ENCODE measurements at regions not wholly inside any gene's neighbourhood (a gene's known extent, or its start where the extent isn't known, plus 50 kb on each side); places are given as distances from the start of the nearest gene placed in this dataset.
"Not testable (repeated sequence)": the region's sequence is repeated elsewhere in the genome, so short reads cannot be mapped to it uniquely, and the experiment has no call there.

- H3K27ac ChIP-seq = no peak overlapping the region
- no peak for DNase-seq (ENCODE audit: low read depth, low spot score)
These were observed 699.8 kb upstream of the GBE1 start for GRCh38 chr3:82461049-82461889.

GRCh38 chr3:82448320-82448719 lies 686.9 kb upstream of the GBE1 start:
- H3K27ac ChIP-seq = no peak overlapping the region
- DNase-seq (ENCODE audit: low read depth, low spot score) = no peak

DNA sequence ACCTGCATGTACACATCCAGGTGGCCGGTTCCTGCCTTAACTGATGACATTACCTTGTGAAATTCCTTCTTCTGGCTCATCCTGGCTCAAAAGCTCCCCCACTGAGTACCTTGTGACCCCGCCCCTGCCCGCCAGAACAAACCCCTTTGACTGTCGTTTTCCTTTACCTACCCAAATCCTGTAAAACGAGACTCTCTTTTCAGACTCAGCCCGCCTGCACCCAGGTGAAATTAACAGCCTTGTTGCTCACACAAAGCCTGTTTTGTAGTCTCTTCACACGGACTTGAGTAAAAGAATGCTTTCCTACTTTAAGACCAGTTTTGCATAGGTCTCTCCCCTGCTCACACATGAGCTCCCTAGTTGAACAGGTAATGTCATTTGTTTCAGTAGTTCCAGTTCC lies 667.4 kb upstream of the GBE1 start:
- H3K27ac ChIP-seq; DNase-seq (ENCODE audit: low read depth, low spot score): not testable (repeated sequence)

- DNase-seq (ENCODE audit: low read depth, low spot score) = no peak
- no peak overlapping the region for H3K27ac ChIP-seq
These were observed 662.5 kb upstream of the GBE1 start for GRCh38 chr3:82424031-82424339.

DNA sequence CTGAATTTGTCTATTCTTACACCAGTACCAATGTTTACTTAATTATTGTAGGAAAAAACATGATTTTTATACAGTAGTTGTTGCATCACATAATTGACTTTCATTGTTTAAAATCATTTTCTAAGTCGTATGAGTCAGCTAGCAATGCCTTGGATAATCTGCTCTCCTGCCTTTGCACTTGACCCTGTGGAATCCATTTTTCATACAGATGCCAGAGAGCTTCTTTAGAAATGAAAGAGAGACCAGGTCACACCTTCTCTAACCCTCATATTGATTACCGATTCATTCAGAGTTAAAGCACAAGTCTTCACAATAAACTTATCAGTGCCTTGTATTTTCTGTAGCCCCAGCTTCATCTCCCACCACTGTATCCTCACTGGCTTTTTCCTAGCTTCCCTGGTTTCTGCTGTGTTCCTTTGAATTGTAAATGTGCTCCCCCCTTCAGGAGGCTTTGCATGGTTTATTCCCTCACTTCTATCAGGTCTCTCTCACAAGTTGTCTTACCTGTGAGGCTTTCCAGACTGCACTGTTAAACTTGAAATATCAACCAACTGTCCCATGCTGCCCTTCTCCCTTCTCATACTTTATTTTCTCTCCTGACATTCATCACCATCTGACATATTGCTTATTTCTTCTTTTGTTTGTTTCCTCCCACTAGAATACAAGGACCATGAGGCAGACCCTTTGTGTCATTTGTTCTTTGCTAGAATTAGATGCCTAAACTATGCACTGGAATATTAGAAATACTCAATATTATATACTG lies 662.0 kb upstream of the GBE1 start:
- no peak overlapping the region for H3K27ac ChIP-seq
- DNase-seq (ENCODE audit: low read depth, low spot score) = no peak

- DNase-seq (ENCODE audit: low read depth, low spot score) = no peak
These were observed 655.4 kb upstream of the GBE1 start for GRCh38 chr3:82416830-82417229.

GRCh38 chr3:82416349-82416748 lies 654.9 kb upstream of the GBE1 start:
- no peak overlapping the region for H3K27ac ChIP-seq
- no peak for DNase-seq (ENCODE audit: low read depth, low spot score)

More at GRCh38 chr3:82416830-82417229, 655.4 kb upstream of the GBE1 start:
- H3K27ac ChIP-seq = no peak overlapping the region

GRCh38 chr3:82413171-82413570 lies 651.7 kb upstream of the GBE1 start:
- H3K27ac ChIP-seq = no peak overlapping the region
- no peak for DNase-seq (ENCODE audit: low read depth, low spot score)

GRCh38 chr3:82410366-82410765 lies 648.9 kb upstream of the GBE1 start:
- no peak for DNase-seq (ENCODE audit: low read depth, low spot score)
- no peak overlapping the region for H3K27ac ChIP-seq

DNA sequence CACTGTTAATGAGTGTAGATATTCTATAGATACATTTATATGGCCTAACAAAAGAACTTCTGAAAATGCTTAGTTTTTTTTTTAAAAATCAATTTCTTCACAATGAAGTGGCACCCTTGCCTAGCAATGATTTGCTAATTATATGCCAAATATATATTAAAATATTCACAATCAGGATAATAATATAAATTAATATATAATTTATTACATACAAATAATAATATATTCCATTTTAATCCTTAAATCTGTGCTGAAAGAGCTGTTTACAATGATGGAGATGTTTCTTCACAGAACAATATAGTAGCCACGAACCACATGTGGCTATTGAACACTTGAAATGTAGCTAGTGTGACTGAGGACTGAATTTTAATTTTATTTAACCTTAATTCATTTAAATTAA lies 648.4 kb upstream of the GBE1 start:
- DNase-seq (ENCODE audit: low read depth, low spot score) = no peak

GRCh38 chr3:82392203-82392775 lies 630.8 kb upstream of the GBE1 start:
- DNase-seq (ENCODE audit: low read depth, low spot score) = no peak
- no peak overlapping the region for H3K27ac ChIP-seq

More for the DNA sequence above, 648.4 kb upstream of the GBE1 start:
- no peak overlapping the region for H3K27ac ChIP-seq

- no peak for DNase-seq (ENCODE audit: low read depth, low spot score)
- H3K27ac ChIP-seq = no peak overlapping the region
These were observed 629.4 kb upstream of the GBE1 start for GRCh38 chr3:82390868-82391267.

- H3K27ac ChIP-seq = no peak overlapping the region
- no peak for DNase-seq (ENCODE audit: low read depth, low spot score)
These were observed 625.2 kb upstream of the GBE1 start for GRCh38 chr3:82386647-82387046.

DNA sequence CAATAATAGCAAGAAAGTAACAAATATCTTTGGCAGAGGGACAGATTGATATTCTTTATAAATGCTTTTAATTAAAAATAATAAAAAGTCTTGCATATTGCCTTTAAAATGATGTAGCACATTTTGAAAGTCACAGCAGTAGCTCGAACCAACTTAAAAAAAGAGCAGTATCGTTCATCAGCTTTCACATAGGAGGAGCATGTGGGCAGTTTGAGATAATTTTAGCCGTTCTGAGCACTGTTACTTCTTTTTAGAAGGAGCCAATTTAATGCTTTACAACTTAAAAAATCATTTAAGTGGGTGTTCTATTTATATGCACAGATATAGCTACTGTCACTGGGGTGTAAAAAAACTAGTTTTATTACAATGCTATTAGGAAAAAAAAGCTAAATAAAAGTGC lies 622.7 kb upstream of the GBE1 start:
- no peak overlapping the region for H3K27ac ChIP-seq
- no peak for DNase-seq (ENCODE audit: low read depth, low spot score)

GRCh38 chr3:82382831-82383230 lies 621.4 kb upstream of the GBE1 start:
- H3K27ac ChIP-seq = no peak overlapping the region
- DNase-seq (ENCODE audit: low read depth, low spot score) = no peak

DNA sequence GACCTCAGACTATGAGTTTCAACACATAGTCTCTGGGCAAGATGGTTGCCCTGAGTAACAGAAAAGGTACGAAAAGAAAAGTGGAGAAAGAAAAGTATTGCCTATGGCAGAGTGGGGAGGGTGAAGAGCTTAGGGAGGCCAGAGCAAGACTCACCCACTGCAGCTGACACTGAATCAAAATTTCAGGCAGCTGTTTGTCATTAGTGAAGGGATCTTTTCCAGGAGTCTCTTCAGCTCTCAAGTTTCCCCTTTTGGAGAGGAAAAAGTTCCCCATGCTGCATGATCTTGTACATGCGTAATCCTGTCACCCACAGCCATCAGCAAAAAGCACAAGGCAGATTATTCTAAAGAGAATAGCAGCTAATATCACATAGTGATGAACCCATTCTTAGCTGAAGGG lies 616.9 kb upstream of the GBE1 start:
- no peak for DNase-seq (ENCODE audit: low read depth, low spot score)

GRCh38 chr3:82376883-82377282 lies 615.4 kb upstream of the GBE1 start:
- H3K27ac ChIP-seq = no peak overlapping the region
- DNase-seq (ENCODE audit: low read depth, low spot score) = no peak

More for the DNA sequence above, 616.9 kb upstream of the GBE1 start:
- H3K27ac ChIP-seq = no peak overlapping the region

DNA sequence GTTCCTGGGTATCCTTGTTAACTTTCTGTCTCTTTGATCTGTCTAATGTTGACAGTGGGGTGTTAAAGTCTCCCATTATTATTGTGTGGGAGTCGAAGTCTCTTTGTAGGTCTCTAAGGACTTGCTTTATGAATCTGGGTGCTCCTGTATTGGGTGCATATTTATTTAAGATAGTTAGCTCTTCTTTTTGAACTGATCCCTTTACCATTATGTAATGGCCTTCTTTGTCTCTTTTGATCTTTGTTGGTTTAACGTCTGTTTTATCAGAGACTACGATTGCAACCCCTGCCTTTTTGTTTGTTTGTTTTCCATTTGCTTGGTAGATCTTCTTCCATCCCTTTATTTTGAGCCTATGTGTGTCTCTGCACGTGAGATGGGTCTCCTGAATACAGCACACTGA lies 612.4 kb upstream of the GBE1 start:
- H3K27ac ChIP-seq; DNase-seq (ENCODE audit: low read depth, low spot score): not testable (repeated sequence)

GRCh38 chr3:82364827-82365226 lies 603.4 kb upstream of the GBE1 start:
- no peak overlapping the region for H3K27ac ChIP-seq
- no peak for DNase-seq (ENCODE audit: low read depth, low spot score)

DNA sequence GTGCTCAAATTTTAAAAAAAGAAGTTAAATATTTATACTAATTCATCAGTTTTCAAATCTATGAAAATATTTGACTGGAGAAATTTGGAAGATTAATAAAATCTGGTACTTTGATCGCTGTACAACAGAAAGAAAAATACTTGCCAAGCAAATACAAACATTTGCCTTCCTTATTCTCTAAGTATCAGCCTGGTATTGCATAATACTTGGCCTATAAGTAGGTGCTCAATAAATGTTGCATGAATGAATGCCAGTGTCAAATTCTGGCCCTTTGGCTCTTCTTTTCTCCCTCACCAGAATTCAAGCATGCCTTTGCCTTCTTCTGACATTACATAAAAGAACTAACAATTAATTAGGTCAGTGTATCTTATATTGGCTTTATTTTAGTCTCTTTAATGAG lies 601.7 kb upstream of the GBE1 start:
- no peak for DNase-seq (ENCODE audit: low read depth, low spot score)

DNA sequence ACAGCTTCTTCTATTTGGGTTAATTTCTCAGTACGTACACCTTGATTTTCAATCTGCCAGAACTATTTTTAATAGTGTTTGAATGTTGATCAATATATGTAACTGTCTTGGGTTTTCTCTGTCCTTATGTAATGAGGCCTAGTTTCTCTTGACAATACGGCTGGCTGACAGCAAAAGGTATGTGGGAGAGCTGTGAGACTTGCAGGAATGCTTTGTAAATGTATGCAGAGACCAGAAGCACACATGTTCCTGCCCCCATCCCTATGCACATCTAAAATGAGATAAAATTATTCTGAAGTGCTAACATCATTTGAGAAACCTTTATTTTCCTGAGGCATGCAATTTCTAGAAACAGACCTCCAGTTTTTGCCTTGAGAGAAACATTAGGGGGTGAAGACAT lies 593.8 kb upstream of the GBE1 start:
- no peak for DNase-seq (ENCODE audit: low read depth, low spot score)

More for the DNA sequence above, 601.7 kb upstream of the GBE1 start:
- H3K27ac ChIP-seq = no peak overlapping the region

More for the DNA sequence above, 593.8 kb upstream of the GBE1 start:
- H3K27ac ChIP-seq = no peak overlapping the region
